NAMALWA (cell line): ENCODE measurements at regions not wholly inside any gene's neighbourhood (a gene's known extent, or its start where the extent isn't known, plus 50 kb on each side); places are given as distances from the start of the nearest gene placed in this dataset.

Source experiments
- DNase-seq: peaks from one replicate; pipeline ENCODE4 v3.0.0-alpha.2; 2015; ENCODE audit warnings: low spot score

DNA sequence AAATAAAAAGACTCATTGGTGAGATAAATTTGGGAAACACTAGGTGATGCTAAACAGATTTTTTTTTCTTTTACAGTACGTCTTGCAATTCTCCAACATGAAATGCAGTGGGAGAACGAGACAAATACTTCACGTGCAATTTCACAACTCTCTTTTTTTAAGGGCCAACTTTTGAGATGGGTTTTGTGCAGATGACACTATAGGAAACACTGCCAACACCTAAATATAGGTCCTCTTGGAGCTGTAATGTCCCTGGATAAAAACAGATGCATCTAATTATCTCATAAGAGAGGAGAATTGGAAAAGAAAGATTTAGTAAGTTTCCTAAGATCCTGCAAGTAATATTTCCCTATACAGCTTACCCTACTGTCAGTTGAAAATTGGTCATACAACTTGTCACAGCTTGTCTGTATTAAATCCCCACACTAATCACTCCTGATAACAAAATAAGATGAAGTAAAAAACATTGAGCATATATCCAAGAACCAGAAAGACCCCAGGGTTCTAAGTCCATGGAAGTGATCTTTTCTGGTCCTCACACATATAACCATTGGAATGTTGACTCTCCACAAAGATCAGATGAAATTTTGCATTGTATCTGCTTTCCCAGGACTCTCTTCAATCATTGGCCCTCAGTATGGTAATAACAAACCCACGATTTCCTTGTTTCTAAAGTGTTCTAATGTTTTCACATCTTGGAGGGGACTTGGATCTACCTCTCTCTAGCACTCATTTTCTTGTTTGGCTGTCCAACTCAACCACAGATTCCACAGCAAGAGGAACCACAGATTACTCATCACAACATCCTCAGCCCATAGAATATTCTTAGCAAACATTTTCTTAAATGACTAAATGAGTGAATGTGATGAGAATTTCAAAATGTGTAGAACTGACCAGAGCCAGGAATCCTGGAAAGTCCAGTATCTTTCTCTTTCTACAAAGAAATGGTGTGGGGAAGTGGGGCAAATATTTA is 769.4 kb upstream of the USP15 start:
- no peak for DNase-seq

DNA sequence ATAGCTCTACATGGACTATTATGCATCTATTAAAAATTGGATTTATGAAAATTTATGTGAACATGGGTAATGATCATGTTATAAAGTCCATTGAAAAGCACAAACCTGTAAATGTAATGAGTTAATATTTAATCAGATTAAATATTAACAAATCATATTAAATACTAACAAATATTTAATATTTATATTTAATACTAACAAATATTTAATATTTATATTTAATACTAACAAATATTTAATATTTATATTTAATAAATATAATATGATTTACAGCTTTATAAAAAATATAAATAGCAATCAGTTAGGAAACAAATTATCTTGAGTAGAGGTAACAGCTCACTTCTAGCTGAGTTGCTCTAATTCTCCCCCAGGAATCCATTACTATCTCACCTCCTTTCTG is 758.0 kb upstream of the USP15 start:
- DNase-seq, result no peak

DNA sequence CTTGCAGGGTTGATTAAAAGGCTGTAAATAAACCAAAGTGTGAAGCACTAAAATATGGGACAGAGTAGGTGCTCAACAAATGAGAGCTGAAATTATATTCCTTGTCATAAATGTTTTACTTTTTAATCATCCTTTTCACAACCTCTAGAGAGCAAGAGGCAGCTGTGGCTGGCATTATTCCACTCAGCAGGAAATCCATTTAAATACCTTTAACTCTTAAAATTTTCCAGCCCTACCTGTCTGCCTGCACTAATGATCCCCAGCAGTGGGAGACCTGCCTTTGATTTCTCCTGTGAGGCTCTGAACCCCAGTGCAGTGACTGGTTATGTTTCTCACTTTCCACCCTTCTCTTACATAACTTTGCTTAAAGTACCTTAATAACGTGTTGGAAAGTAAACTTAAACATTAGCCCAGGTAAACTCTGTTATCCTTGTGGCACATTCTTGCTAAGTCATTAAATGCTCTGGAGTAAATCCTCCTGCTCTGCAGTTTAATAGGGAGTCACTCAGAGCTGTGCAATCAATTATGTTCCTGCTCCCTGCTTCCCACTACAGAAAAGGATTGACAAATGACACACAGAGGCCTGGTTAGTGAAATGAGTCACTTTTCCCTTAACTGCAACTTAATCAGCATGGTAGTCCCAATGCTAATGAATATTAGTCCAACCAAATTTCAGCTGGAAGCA is 755.7 kb upstream of the USP15 start:
- DNase-seq, result no peak

DNA sequence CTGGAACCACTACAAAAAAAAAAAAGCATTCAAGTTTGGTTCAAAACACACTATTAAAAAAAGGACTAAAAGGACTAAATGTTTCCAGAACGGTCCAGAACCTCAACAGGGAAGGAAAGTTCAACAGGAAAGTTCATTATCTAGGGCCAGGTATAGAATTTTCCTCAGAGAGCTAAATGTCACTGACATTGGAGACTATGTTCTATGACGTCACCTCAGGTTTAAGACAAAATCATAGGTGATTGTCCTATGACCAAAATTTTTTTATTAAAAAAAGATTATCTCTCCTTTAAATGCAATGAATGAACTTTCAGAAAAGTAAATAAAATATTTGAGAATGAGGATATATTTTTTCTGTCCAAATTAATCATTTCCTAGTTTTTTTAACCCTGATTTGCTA is 746.7 kb upstream of the USP15 start:
- DNase-seq, result no peak

DNA sequence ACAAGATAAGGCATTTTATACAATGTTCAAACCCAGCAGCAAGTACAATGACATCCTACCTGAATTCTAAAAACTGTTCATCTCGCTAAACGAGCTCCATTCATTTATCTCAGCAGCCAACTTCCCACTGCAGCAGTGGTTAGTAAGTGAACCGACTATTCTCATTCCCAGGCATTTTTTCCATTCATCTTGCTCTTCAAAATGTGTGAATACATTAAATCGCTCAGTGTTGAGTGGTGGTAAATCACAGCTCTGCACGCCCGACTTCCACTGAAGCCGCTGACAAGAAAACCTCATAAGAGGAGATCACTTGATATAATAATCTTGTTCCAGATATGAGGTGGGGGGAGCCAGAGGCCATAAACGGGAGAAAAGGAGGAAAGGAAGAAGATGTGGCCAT is 746.2 kb upstream of the USP15 start:
- no peak for DNase-seq

DNA sequence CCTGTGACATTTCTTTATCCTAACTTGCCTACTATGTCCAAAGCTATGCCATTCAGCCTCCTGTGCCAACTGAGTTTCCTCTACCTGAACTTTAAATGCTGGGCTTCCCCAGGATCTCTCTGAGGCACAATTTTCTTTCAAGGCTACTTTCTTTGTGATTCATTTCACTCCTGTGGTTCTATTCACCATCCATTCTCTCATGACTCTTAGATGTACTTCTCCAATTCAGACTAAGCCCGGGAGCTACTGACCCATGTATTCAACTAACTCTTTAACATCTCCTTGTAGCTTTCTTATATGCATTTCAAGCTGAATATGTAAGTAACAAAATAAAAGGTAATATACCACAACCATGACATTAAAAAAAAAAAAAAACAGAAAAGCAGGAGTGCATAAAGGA is 738.9 kb upstream of the USP15 start:
- no peak for DNase-seq

DNA sequence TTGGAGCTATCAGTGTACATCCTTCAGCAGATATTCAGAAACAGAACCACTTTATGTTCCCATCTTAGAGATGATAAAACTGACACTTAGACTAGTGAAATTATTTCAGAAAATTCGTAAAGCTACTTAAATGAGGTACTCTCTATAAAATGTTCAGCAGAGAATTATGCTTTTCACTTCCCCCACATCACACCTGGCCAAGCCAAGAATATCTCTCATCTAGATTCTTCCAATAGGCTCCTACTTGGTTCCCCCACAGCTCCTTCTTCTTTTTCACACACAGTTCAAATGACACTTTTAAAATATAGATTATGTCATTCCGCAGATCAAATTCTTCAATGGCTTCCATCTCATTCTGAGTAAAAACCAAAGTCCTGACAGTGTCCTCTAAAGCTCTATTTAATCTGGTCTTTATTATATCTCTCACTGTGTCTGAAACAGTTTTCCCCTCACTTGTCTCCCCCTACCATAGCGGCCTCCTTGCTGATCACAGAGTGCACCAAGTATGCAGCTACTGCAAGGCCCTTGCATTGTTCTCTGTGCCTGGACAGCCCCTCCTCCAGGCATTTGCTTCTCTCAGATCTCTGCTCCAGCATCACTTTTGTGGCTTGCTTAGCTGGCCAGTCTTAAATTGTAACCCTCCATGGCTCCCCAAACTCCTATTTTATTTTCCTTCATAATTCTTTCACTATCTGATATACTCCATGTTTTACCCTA is 736.8 kb upstream of the USP15 start:
- peak; percentile 17 for DNase-seq

DNA sequence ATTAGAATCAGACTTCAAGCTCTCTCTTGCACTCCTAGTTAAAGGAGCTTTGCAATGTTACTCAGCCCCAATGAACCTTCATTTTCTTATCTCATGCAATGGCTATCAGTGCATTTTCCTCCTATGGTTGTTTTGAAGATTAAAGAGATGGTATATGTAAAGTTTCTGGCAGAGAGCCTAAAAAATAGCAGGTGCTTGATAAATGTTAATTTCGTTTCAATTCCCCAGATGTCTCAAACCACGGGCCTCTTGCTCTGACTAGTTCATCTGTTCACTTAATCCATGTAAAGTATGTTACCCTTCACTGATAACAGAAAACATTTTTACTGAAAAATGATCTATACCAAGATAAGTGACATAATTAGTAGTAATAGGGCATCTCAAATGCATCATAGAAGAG is 735.4 kb upstream of the USP15 start:
- peak; percentile 84 for DNase-seq

DNA sequence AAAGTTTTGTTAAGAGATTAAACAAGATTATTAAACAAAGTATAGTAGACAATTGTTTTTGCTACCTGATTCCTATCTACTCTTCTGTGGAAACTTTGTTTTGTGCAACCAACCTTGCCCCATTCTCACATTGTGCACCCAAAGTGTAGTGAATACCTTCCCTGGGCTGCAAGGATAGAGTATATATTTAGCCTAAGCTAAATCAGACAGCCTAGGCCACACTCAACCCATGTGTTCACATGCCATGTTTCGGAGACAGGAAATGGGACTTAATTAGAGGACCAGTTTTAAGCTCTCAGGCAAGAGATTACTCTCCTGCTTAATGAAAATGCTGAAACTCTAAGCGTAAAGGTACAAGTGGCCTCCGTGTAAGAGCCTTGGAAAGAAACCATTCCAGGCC is 734.9 kb upstream of the USP15 start:
- peak; percentile 39 for DNase-seq

DNA sequence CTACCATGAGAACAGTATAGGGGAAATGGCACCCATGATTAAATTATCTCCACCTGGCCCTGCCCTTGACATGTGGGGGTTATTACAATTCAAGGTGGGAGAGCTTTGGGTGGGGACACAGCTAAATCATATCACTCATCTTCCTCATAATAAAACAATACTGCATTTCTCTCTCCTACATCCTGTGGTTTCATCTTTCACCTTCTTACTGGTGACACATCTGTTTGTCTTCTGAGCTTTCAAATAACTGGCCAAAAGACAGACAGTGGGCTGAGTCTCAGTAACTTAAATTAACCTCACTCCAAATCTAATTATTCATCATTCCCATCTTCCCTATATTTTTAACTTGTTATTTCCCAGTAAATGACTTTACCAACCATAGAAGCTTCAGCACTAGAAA is 729.7 kb upstream of the USP15 start:
- no peak for DNase-seq

DNA sequence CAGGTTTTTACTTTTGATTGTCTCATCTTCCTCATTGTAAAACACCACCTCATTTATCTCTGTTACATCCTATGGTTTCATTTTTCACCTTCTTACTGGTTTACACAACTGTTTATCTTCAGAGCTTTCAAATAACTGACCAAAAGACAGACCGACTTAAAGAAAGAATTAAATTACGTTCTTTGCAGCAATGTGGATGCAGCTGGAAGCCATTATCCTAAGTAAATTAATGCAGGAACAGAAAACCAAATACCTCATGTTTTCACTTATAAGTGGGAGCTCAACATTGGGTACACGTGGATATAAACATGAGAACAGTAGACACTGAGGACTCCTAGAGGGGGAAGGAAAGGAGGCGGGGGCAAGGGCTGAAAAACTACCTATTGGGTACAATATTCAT is 729.0 kb upstream of the USP15 start:
- no peak for DNase-seq

DNA sequence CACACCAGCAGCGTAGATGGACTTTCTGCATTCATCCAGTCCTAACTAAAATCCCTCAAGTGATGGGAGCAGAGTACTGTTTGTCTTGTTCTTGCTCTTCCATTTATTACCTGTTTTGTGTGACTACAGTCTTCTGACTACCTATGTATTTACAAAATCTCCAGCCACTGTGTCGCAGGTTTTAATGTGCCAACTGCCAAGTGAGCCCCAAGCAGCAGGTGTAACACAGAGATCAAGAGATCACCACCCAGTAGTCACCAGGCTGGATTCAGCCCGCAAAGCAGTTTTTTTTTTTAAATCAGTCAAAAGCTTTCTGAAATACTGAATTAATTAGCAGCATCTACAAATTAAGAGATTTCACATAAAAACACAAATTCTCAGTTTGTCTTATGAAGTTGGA is 724.1 kb upstream of the USP15 start:
- DNase-seq, result no peak

DNA sequence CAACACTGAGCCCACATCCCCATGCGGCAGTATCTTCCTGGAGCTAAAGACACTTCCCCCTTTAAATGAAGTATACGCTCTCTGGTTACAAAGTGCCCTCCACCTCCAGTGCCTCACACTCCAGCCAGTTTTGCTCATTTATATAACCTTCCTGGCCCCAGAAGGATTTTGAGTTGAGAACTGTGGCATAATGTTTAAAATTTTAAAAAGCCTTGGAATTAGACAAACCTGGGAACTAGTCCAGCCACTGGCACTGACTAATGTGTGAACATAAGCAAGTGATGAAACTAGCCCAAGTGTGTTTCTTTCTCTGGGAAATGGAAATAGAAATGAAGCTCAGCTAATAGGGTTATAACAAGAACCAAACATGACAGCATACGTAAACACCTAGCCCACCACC is 723.7 kb upstream of the USP15 start:
- DNase-seq, result no peak

DNA sequence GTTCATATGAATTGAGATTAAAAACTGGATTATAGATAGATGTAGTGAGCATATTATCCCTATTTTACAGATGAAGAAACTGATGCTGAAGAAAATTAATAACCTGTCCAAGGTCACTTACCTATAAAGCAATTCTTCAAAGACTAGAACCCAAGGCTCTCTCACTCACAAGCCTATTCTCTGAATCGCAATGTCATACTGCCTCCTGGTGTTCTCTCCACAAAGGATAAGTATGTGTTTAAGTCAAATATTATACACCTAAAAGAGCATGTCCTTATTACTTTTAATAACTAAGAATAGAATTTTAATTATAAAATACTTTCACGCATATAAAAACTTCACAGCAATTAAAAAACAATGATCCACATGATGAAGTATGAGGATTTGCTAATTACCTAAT is 721.3 kb upstream of the USP15 start:
- peak; percentile 63 for DNase-seq

DNA sequence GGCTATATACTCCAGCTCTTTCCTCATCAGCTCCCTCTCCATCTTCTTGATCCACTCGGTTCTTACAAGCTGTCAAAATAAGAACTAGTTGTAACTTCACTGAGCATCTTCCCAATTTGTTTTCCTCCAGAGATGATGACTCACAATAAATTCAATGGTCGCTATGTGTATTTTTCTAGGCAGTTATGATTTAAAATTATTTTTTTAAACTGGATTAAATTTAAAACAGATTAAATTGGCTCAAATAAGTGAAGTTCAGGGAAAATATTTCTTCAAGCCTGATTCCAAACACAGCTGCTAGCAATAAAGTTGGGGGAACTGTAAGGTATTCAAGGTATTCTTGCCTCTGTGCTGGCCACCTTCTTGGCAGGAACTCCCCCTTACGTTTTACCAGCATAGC is 717.7 kb upstream of the USP15 start:
- no peak for DNase-seq

DNA sequence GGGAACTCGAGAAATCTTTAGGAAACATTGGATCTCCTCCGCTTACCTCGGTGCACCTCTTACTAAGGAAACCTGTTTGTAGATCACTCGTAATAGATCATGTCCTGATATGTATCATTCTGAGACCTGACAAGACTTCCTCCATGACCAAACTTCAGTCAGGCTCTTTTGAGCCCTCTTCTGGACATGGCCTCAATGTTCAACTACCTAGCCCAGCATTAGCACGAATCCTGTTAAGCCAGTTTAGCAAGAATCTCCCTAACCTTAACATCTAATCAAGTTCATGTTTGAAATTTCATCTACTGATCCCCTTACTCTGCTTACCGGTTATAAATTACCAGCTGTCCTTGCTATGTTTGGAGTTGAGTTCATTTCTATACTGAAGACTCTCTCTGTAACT is 713.9 kb upstream of the USP15 start:
- peak; percentile 36 for DNase-seq

DNA sequence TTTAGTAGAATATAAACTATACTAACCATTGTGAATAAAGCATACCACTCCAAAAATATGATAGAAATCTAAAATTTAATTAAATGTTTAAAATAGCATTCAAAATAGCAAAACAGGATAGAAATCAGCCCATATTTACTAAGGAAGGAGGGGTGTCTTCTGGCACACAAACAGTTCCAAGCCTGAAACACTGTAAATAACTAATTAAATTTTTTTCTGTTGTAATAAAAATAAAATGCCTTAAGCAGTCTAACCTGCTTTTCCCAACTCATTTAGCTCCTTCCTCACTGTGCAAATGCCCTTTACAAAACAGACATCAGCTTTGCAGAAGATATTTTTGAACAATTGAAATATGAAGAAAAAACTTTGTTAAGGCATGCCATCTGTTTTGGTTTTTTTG is 707.1 kb upstream of the USP15 start:
- no peak for DNase-seq

DNA sequence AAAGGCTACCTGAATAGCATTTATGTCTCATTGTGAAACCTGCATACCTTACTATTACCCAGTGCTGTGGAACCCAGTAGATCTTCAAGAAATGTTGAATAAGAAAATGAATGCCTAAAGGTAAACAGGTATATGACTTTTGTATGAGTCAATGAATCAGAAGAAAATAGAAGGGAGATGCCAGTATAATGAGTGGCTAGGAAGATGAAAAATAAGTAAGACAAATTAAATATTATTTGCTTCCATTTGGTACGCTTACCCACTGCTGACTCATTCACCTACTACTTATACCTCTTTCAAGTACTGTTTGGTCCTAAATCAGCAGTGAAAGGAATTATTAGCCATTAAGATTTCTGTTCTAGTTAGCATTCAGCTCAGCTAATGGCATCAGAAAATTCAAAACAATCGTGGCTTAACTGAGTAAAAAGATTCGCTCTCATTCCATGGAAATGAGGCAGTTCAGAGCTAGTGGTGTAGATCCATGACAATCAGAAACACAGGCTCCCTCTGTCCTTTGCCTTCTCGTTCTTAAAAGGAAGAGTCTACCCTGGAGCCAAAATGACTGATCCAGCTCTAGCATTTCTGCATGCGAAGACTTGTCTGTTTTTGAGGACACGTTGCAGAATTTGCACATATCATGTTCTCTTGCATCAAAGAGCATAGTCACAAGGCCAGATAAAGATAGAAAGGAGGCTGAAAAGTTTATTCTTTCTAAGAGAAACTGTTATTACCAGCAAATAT is 705.8 kb upstream of the USP15 start:
- DNase-seq, result no peak

DNA sequence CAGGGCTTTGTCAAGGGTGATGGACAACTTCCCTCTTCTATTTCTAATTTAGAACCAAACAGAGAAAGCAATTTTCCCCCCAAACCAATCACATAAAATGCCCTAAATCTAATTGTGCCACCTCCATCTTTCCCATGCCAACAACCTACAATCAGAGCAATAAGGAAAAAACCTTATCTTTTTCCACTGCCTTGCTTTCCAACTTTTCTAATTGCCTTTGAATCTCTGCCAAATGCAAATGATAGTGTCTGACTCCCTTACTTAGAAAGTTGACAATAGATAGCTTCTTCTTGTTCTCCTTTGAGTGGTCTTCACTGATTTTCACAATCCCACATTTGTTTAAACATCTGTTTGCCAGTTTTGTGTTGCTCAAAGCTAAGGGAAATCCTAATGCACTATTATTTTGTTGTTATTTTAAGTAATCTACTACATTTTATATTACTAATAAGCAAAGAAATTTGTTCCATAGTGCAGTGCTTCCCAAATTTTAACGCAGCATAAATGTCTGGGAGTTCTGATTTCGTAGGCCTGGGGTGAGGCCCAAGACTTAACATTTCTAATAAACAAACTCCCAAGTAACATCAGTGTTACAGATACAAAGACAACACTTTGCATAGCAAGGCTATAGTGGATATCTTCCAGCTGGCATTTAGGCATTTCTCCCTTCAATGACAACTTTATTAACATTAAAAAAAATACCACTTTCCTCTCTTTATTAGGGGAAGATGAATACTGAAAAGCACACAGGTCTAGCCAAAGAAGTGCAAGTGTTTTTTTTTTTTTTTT is 696.3 kb upstream of the USP15 start:
- no peak for DNase-seq

DNA sequence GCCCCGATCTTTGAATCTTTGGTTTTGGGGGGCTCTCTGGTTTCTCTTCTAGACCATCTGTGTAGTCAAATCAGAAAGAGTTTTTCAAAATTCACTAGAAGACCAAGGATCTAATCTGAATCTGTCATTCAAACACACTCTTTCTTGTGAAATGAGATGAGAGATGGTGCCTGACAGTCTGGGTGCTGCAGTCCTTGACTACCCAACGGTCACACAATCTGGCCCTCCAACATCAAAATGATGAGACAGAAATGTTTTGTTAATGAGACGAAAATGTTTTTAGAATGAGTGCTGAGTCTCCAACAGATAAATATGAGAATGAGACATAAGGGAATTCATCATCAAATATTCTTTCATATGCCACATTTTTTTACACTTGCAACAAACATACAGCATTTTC is 695.7 kb upstream of the USP15 start:
- no peak for DNase-seq

DNA sequence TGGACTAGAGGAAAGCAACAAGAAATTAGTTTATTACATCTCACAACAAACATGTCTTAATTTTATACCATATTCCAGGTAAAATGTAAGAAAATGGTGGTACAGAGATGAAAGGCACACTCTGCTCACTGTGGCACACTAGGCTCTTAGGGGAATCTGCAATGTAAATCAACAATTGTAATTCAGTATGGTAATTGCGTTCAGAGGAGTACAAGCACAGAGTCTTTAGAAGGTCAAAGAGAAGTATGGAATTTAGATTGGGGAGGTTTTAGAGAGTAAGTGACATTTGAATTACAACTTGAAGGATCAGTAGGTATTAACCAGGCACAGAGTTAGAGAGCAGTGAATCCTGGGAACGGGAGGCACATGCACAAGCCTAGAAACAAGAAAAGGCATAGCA is 694.0 kb upstream of the USP15 start:
- no peak for DNase-seq
